ENCODE measurements at regions not wholly inside any gene's neighbourhood (a gene's known extent, or its start where the extent isn't known, plus 50 kb on each side); places are given as distances from the start of the nearest gene placed in this dataset.

DNA sequence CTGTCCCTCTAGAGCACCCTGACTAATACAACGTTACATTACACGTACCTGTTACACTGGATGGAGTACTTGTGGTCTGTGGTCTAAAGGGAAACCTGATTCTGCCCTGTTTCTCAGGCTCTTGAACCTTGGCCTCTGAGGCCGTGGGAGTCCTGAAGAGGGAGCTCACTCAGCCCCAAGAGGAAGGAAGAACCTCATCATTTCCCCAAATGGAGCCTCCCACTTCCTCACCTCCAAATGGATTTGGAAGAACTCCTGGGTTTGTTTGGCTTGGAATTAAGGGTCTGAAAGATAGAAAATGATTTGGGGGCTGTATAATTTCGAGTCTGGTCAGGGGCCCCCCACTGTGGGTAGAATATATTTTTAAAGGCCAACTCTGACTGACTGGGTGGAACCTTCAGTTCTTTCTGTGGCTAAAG lies 200.2 kb downstream of the SEMA6A start:
- no peak overlapping the region for H3K4me3 ChIP-seq (ENCODE audit: low read length)
- TF ChIP-seq, protein P1, sequence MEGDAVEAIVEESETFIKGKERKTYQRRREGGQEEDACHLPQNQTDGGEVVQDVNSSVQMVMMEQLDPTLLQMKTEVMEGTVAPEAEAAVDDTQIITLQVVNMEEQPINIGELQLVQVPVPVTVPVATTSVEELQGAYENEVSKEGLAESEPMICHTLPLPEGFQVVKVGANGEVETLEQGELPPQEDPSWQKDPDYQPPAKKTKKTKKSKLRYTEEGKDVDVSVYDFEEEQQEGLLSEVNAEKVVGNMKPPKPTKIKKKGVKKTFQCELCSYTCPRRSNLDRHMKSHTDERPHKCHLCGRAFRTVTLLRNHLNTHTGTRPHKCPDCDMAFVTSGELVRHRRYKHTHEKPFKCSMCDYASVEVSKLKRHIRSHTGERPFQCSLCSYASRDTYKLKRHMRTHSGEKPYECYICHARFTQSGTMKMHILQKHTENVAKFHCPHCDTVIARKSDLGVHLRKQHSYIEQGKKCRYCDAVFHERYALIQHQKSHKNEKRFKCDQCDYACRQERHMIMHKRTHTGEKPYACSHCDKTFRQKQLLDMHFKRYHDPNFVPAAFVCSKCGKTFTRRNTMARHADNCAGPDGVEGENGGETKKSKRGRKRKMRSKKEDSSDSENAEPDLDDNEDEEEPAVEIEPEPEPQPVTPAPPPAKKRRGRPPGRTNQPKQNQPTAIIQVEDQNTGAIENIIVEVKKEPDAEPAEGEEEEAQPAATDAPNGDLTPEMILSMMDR (conservative IDR thresholded peaks at IDR 0.05; ENCODE audit: low read length) = no peak
- DNase-seq (ENCODE audit: low read depth) = no peak

DNA sequence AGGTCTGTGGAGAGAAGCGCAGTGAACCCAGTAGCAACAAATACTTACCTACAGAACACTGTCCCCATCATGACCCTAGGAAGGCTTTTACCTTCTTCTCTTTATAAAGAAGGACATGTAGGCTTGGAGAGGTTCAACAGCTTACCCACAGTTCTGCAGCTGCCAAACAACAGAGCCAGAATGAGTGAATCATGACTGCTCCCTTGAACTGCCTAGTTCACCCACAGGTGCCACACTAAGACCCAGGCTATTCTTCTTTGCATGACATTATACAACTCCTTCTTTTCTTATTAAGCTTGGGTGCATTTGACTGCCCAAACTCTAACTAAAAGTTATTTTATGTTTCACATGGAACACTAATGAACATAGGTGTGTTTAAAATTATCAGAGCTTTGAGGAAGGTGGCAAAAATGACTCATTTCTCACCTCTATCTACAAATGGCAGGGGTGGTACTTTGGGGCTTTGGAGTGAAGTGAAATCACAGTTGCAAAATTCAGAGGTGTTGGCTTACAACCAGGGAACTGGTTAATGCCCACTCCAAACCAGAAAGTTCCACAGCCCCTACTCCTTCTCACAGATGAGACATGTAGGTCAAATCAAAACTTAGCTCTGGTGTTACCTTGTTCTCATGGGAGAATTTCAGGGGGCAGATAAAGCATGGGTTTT lies 201.6 kb downstream of the SEMA6A start:
- TF ChIP-seq, protein P1 (conservative IDR thresholded peaks at IDR 0.05; ENCODE audit: low read length) = no peak
- DNase-seq (ENCODE audit: low read depth) = no peak
- H3K4me3 ChIP-seq (ENCODE audit: low read length) = no peak overlapping the region

DNA sequence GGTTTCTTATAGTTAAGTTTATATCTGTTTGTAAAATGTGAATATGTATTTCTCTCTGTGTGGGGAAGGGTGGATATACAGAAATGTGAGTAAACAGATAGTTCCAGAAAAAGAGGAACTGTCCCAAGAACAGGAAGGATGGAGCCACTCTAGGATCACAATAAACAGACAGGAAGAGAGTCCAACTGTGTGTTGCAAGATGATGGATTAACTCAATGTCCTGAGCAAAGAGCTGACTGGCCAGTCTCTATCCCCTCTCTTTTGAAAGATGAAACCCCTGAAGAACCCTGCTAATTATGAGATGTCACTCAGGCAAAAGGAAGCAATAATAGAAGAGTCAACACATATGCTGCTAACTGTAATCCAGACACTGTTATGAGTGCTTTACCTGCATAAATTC lies 202.7 kb downstream of the SEMA6A start:
- DNase-seq (ENCODE audit: low read depth) = no peak

DNA sequence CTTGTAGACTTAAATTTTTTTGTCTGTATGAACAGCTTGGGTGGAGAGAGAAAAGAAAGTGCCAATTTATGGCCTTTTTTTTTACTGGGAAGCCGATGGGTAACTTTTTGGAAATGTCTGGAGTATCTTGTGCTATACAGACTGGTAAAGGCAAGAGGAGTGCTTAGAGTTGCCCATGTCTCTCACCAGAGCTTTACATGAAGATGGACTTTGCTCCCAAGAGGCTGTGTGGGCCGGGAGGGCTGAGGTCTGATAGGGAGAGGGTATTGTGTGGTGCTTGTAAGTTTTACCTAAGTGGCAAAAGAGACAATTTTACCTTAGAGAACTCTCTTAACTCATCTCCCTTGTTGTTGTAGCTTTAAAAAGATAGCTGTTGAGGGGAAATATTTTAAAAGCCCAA lies 203.2 kb downstream of the SEMA6A start:
- DNase-seq (ENCODE audit: low read depth) = no peak
- TF ChIP-seq, protein P1 (conservative IDR thresholded peaks at IDR 0.05; ENCODE audit: low read length) = no peak
- no peak overlapping the region for H3K4me3 ChIP-seq (ENCODE audit: low read length)

More for the DNA sequence above, 202.7 kb downstream of the SEMA6A start:
- H3K4me3 ChIP-seq (ENCODE audit: low read length) = no peak overlapping the region
- TF ChIP-seq, protein P1 (conservative IDR thresholded peaks at IDR 0.05; ENCODE audit: low read length) = no peak

DNA sequence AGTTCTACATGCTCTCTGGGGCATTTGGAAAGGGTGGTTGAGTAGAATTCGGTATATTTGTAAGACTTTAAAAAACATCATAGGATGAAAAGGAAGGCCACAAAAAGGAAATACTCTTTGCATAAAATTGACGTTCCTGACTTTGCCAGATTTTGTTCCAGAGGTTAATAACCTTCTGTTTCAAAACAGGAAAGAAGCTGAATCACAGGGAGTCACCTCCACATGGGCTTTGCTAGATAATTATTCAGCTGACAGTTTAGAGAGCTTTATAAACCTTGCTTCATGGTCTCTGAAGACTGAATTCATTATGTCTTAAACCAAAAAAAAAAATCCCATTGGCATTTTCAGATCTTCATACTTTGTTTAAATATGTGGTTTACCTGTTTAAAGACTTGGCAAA lies 203.7 kb downstream of the SEMA6A start:
- DNase-seq (ENCODE audit: low read depth) = no peak
- H3K4me3 ChIP-seq (ENCODE audit: low read length) = no peak overlapping the region
- TF ChIP-seq, protein P1 (conservative IDR thresholded peaks at IDR 0.05; ENCODE audit: low read length) = no peak

DNA sequence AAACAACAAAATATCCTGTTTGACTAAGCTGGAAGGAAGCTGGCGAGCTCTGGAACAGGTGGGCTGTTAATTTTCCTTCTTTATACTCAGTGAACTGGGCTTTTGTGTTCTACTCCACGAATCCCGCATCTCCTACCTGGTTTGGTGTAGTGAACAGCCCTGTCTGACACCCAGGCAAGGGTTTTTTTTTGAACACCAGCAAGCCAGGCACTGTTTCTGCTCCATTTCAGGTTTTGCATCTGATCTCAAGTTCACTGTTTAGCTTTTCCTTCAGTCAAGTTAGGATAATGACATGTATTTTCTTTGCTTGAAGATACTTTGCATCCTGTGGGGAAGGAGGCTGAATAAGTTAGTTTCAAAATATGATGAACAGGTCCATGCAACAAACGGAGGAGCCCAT lies 204.5 kb downstream of the SEMA6A start:
- TF ChIP-seq, protein P1 (conservative IDR thresholded peaks at IDR 0.05; ENCODE audit: low read length) = no peak
- no peak for DNase-seq (ENCODE audit: low read depth)
- H3K4me3 ChIP-seq (ENCODE audit: low read length) = no peak overlapping the region

DNA sequence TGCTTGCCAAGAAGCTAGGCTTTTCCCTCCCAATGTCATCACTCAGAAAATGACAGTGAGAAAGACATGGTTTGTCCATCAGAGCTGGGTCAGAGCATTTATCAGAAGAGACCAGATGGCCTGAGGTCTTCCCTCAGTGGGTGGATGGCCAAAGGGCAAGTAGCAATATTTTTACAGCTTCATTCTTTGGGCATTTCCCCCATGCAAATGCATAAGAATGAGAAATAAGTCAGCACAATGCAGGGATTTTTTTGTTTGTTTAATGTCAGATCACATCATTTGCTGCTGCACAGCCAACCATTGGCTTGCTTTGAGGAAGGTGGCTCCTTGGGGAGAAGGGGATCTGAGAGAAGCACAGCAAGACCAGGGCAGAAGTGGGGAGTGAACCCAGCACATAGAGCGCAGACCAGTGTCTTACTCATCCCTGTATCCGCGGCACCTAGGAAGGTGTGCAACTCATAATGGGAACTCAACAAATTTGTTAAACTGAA lies 209.6 kb downstream of the SEMA6A start:
- TF ChIP-seq, protein P1 (conservative IDR thresholded peaks at IDR 0.05; ENCODE audit: low read length) = no peak
- H3K4me3 ChIP-seq (ENCODE audit: low read length) = no peak overlapping the region

More for the DNA sequence above, 209.6 kb downstream of the SEMA6A start:
- no peak for DNase-seq (ENCODE audit: low read depth)

All from AG10803 (cell line).